BLaER1 treated with 17β-estradiol and CSF1 and Interleukin-3, amounts not matched to agents 10 nM and 100 nM (cell line): ENCODE measurements at regions not wholly inside any gene's neighbourhood (a gene's known extent, or its start where the extent isn't known, plus 50 kb on each side); places are given as distances from the start of the nearest gene placed in this dataset.

ENCODE experiments used
- H3K27ac ChIP-seq, 11 experiments: shearing (Covaris generic); formaldehyde crosslinking; 2 replicates each; pipeline ENCODE4 v1.8.1; 2022
- H3K27me3 ChIP-seq, 11 experiments: shearing (Covaris generic); formaldehyde crosslinking; 2 replicates each; pipeline ENCODE4 v1.8.1; 2022
- H3K36me3 ChIP-seq, 11 experiments: shearing (Covaris generic); formaldehyde crosslinking; 2 replicates each; pipeline ENCODE4 v1.8.1; 2022
- H3K4me1 ChIP-seq, 10 experiments: shearing (Covaris generic); formaldehyde crosslinking; 2 replicates each; pipeline ENCODE4 v1.8.1; 2022
- H3K4me2 ChIP-seq, 11 experiments: shearing (Covaris generic); formaldehyde crosslinking; 2 replicates each; pipeline ENCODE4 v1.8.1; 2022
- H3K4me3 ChIP-seq, 10 experiments: shearing (Covaris generic); formaldehyde crosslinking; 2 replicates each; pipeline ENCODE4 v1.8.1; 2022
- H3K9ac ChIP-seq, 11 experiments: shearing (Covaris generic); formaldehyde crosslinking; 2 replicates each; pipeline ENCODE4 v1.8.1; 2022
- H3K9me3 ChIP-seq, 11 experiments: shearing (Covaris generic); formaldehyde crosslinking; replicated peaks in 1 of 11; 2 replicates each; pipeline ENCODE4 v1.8.1; 2022
- H4K20me1 ChIP-seq, 11 experiments: shearing (Covaris generic); formaldehyde crosslinking; 2 replicates each; pipeline ENCODE4 v1.8.1; 2022
- Cebpa-rat ChIP-seq, 11 experiments: shearing (Covaris generic); IDR thresholded peaks; 2 replicates each; pipeline ENCODE4 v1.8.1; 2022

DNA sequence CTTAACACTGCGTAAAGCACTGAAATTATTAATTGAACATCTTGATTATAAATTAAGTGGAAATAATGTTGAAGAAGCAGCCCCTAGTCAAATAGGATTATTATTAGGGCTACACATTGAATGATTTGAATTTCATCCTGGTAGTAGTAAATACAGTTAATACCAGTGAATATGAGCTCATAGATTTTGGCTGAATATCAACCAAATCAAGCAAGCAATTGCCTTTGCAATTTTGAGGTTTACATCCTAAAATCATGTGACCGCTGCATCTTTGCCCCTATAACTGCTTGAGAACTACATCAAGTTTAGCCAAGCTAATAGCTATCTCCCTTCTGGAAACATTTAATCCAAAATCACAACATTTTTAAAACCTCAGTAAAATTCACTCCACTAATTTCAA, 801.2 kb upstream of the PIK3C3 start:
- H3K27ac ChIP-seq, result no peak overlapping the region
- H3K9ac ChIP-seq, result no peak overlapping the region
- no peaks in the 10 kb centered on the region for H3K27me3 ChIP-seq
- H3K4me1 ChIP-seq, result peaks cover 0 to 4% (median 0%) of the 10 kb centered on the region in 10 experiments; a peak in 2 of 20 replicates
- no peak overlapping the region for H3K4me3 ChIP-seq
- no peaks in the 10 kb centered on the region for H4K20me1 ChIP-seq
- no peak overlapping the region for H3K4me2 ChIP-seq
- no peak for TF ChIP-seq Cebpa-rat (IDR thresholded peaks at IDR 0.05)
- no peaks in the 10 kb centered on the region for H3K36me3 ChIP-seq
- no peaks in the 10 kb centered on the region for H3K9me3 ChIP-seq

- TF ChIP-seq Cebpa-rat (IDR thresholded peaks at IDR 0.05), result no peak
- peaks cover 0 to 4% (median 0%) of the 10 kb centered on the region in 10 experiments; a peak in 2 of 20 replicates for H3K4me1 ChIP-seq
- peak overlapping the region in 2 of 11 experiments; percentile 4 to 15; a peak in 1 of 22 replicates for H3K4me2 ChIP-seq
- H3K36me3 ChIP-seq, result no peaks in the 10 kb centered on the region
- H3K4me3 ChIP-seq, result no peak overlapping the region
- no peaks in the 10 kb centered on the region for H4K20me1 ChIP-seq
- H3K9me3 ChIP-seq, result no peaks in the 10 kb centered on the region
- no peak overlapping the region for H3K9ac ChIP-seq
- no peaks in the 10 kb centered on the region for H3K27me3 ChIP-seq
- no peak overlapping the region for H3K27ac ChIP-seq
Observed at GRCh38 chr18:41150316-41150715, 804.7 kb upstream of the PIK3C3 start.

GRCh38 chr18:41146301-41146700, 808.7 kb upstream of the PIK3C3 start:
- Histone ChIP-seq H3K36me3 (no peaks in the 10 kb centered on the region), H3K4me3 (no peak overlapping the region), H3K9ac (no peak overlapping the region), H3K27me3 (no peaks in the 10 kb centered on the region), H3K4me2 (no peak overlapping the region), H4K20me1 (no peaks in the 10 kb centered on the region), H3K27ac (no peak overlapping the region), H3K9me3 (no peaks in the 10 kb centered on the region), H3K4me1 (peaks cover 0 to 4% (median 0%) of the 10 kb centered on the region in 10 experiments; a peak in 2 of 20 replicates)
- no peak for TF ChIP-seq Cebpa-rat (IDR thresholded peaks at IDR 0.05)

GRCh38 chr18:41145516-41145915, 809.5 kb upstream of the PIK3C3 start:
- H3K4me3 ChIP-seq, result no peak overlapping the region
- no peaks in the 10 kb centered on the region for H3K36me3 ChIP-seq
- no peak for TF ChIP-seq Cebpa-rat (IDR thresholded peaks at IDR 0.05)
- H3K4me1 ChIP-seq, result peaks cover 0 to 4% (median 0%) of the 10 kb centered on the region in 10 experiments; a peak in 2 of 20 replicates
- H3K4me2 ChIP-seq, result no peak overlapping the region
- no peak overlapping the region for H3K9ac ChIP-seq
- H3K27ac ChIP-seq, result no peak overlapping the region
- no peaks in the 10 kb centered on the region for H3K9me3 ChIP-seq
- H4K20me1 ChIP-seq, result no peaks in the 10 kb centered on the region
- H3K27me3 ChIP-seq, result no peaks in the 10 kb centered on the region

DNA sequence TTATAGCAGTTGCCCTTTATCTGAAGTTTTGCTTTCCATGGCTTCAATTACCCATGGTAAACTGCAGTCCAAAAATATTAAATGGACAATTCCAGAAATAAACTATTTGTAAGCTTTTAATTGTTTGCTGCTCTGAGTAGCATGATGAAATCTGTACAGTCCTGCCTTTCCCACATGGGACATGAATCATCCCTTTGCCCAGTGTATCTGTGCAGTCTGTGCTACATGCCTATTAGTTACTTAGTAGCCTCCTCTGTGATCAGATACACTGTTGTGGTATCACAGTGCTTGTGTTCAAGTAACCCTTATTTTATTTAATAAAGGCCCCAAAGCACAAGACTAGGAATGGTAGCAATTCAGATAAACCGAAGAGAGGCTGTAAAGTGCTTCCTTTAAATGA, 810.6 kb upstream of the PIK3C3 start:
- H3K27ac ChIP-seq, result no peak overlapping the region
- TF ChIP-seq Cebpa-rat (IDR thresholded peaks at IDR 0.05), result no peak
- no peak overlapping the region for H3K4me3 ChIP-seq
- H3K4me2 ChIP-seq, result no peak overlapping the region
- no peaks in the 10 kb centered on the region for H3K36me3 ChIP-seq
- no peaks in the 10 kb centered on the region for H3K27me3 ChIP-seq
- H3K4me1 ChIP-seq, result no peaks in the 10 kb centered on the region
- no peaks in the 10 kb centered on the region for H4K20me1 ChIP-seq
- H3K9me3 ChIP-seq, result no peaks in the 10 kb centered on the region
- H3K9ac ChIP-seq, result no peak overlapping the region

DNA sequence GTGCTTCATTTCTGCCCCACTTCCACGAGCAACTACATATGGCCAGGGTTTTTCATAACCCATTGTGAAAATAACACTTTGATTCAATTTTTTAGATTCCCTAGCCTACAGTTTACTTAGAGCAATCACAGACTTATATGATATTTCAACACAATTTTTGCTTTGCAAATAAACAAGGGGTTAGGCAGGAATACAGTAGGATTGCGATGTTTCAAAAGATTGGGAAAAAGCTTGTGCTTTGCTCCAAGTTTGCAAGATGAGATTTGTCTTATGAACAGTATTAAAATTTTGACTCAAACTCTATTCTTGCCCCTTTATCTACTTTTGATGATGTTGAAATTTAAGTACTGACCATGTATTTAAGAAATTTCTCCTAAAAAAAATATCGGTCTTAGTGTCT, 814.5 kb upstream of the PIK3C3 start:
- Histone ChIP-seq H3K27ac (no peak overlapping the region), H3K9me3 (no peaks in the 10 kb centered on the region), H3K4me3 (no peak overlapping the region), H4K20me1 (no peaks in the 10 kb centered on the region), H3K27me3 (no peaks in the 10 kb centered on the region), H3K4me2 (no peak overlapping the region), H3K9ac (no peak overlapping the region), H3K36me3 (no peaks in the 10 kb centered on the region), H3K4me1 (no peaks in the 10 kb centered on the region)
- TF ChIP-seq Cebpa-rat (IDR thresholded peaks at IDR 0.05), result no peak

DNA sequence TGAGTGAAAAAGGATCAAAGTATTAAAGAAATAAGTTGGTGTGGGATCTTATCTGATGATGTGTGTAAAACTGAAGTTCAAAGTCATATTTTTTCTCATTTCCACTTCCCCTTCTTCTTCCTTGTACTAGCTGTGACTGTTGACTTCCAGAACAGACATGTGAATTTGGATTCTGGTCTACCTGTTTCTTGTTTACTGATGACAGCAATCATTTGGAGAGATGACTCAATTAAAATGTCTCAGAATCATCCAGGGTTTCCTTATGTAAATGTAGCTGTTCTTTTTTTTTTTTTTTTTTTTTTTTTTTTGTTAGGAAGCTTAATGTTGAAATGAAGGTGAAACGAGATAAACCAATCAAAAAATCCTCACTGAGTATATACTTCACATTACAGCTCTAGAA, 819.9 kb upstream of the PIK3C3 start:
- Histone ChIP-seq H3K9ac (no peak overlapping the region), H3K36me3 (no peaks in the 10 kb centered on the region), H3K27me3 (no peaks in the 10 kb centered on the region), H3K9me3 (no peaks in the 10 kb centered on the region), H3K4me1 (no peaks in the 10 kb centered on the region), H3K4me3 (no peak overlapping the region), H3K4me2 (no peak overlapping the region), H4K20me1 (no peaks in the 10 kb centered on the region), H3K27ac (no peak overlapping the region)
- TF ChIP-seq Cebpa-rat (IDR thresholded peaks at IDR 0.05), result no peak

- Histone ChIP-seq H3K36me3 (no peaks in the 10 kb centered on the region), H3K4me1 (no peaks in the 10 kb centered on the region), H4K20me1 (no peaks in the 10 kb centered on the region), H3K27ac (no peak overlapping the region), H3K4me3 (no peak overlapping the region), H3K27me3 (no peaks in the 10 kb centered on the region), H3K9me3 (no peaks in the 10 kb centered on the region), H3K9ac (no peak overlapping the region), H3K4me2 (no peak overlapping the region)
- TF ChIP-seq Cebpa-rat (IDR thresholded peaks at IDR 0.05), result no peak
Observed at GRCh38 chr18:41134426-41134825, 820.6 kb upstream of the PIK3C3 start.

GRCh38 chr18:41131050-41131449, 824.0 kb upstream of the PIK3C3 start:
- TF ChIP-seq Cebpa-rat (IDR thresholded peaks at IDR 0.05), result no peak
- H3K27ac ChIP-seq, result no peak overlapping the region
- H3K9me3 ChIP-seq, result no peaks in the 10 kb centered on the region
- no peaks in the 10 kb centered on the region for H4K20me1 ChIP-seq
- H3K27me3 ChIP-seq, result no peaks in the 10 kb centered on the region
- H3K4me1 ChIP-seq, result no peaks in the 10 kb centered on the region
- no peak overlapping the region for H3K4me3 ChIP-seq
- H3K36me3 ChIP-seq, result no peaks in the 10 kb centered on the region
- no peak overlapping the region for H3K4me2 ChIP-seq
- H3K9ac ChIP-seq, result no peak overlapping the region

DNA sequence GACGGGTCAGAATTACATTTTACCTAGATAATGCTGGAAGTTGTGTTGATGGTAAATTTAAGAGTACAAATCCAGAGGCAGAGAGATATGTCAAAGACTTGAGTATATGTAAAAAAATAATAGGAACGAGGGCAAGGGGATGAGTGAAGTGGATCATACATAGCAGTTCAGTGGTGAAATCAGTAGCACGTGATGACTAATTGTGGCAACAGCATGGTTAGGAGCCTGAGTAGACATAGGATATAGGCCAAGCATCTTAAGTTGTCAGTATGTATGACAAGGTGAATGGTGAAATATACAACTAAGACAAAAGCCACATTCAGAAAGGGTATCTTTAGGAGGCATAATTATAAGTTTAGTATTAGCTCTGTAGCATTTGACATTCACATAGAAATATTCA, 826.5 kb upstream of the PIK3C3 start:
- Histone ChIP-seq H4K20me1 (no peaks in the 10 kb centered on the region), H3K9ac (no peak overlapping the region), H3K27ac (no peak overlapping the region), H3K4me2 (no peak overlapping the region), H3K36me3 (no peaks in the 10 kb centered on the region), H3K27me3 (no peaks in the 10 kb centered on the region), H3K9me3 (no peaks in the 10 kb centered on the region), H3K4me3 (no peak overlapping the region), H3K4me1 (no peaks in the 10 kb centered on the region)
- no peak for TF ChIP-seq Cebpa-rat (IDR thresholded peaks at IDR 0.05)

DNA sequence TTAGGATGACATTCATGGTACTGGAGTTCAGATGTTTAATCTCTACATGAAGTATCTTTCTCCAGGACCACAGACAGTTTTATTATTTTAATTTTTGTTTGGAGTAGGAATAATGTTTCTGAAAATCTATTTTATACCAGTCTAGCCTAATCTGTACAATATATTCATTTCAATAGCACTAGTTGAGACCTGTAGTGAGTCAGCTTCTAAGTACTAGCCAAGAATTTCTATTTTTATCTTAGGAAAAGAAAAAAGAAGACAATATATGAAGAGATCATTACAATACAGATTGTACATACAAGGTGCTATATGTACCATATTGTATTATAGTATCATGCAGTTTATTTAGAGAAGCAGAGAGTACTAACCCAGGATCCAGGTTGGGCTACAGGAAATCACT, 826.9 kb upstream of the PIK3C3 start:
- no peaks in the 10 kb centered on the region for H3K4me1 ChIP-seq
- no peak for TF ChIP-seq Cebpa-rat (IDR thresholded peaks at IDR 0.05)

More for the DNA sequence above, 826.9 kb upstream of the PIK3C3 start:
- Histone ChIP-seq H3K4me2 (no peak overlapping the region), H3K9me3 (no peaks in the 10 kb centered on the region), H4K20me1 (no peaks in the 10 kb centered on the region), H3K27me3 (no peaks in the 10 kb centered on the region), H3K4me3 (no peak overlapping the region), H3K36me3 (no peaks in the 10 kb centered on the region), H3K27ac (no peak overlapping the region), H3K9ac (no peak overlapping the region)
